ENCODE measurements at regions not wholly inside any gene's neighbourhood (a gene's known extent, or its start where the extent isn't known, plus 50 kb on each side); places are given as distances from the start of the nearest gene placed in this dataset.
"Not testable (repeated sequence)": the region's sequence is repeated elsewhere in the genome, so short reads cannot be mapped to it uniquely, and the experiment has no call there.

DNA sequence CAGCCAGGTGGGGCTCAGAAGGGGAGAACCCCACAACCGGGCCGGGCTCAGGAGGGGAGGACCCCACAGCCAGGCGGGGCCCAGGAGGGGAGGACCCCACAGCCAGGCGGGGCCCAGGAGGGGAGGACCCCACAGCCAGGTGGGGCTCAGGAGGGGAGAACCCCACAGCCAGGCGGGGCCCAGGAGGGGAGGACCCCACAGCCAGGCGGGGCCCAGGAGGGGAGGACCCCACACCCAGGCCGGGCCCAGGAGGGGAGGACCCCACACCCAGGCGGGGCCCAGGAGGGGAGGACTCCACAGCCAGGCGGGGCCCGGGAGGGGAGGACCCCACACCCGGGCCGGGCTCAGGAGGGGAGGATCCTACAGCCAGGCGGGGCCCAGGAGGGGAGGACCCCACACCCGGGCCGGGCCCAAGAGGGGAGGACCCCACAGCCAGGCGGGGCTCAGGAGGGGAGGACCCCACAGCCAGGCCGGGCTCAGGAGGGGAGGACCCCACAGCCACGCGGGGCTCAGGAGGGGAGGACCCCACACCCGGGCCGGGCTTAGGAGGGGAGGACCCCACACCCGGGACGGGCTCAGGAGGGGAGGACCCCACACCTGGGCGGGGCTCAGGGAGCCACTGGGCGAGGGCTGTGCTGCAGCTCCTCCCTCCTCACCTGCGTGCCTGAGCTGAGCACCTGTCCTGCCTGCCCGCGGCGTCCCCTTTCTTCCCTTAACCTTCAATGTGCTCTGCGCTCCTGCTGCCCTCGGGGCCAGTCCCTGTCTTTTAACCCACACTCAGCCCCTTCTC lies 131.4 kb downstream of the IGLL1 start:
- H3K9ac ChIP-seq (ENCODE audit: low read length); H3K4me3 ChIP-seq (ENCODE audit: low read length); DNase-seq (ENCODE audit: low read depth); H3K36me3 ChIP-seq (ENCODE audit: control insufficient read depth, insufficient read depth, low read length, severe bottlenecking); H3K4me1 ChIP-seq (ENCODE audit: control insufficient read depth, insufficient read depth, low read length); H3K27me3 ChIP-seq (replicated peaks; ENCODE audit: control insufficient read depth, insufficient read depth, low read length): not testable (repeated sequence)
- H3K9me3 ChIP-seq (ENCODE audit: control insufficient read depth, low read length) = peaks cover 17% of the 10 kb centered on the region

DNA sequence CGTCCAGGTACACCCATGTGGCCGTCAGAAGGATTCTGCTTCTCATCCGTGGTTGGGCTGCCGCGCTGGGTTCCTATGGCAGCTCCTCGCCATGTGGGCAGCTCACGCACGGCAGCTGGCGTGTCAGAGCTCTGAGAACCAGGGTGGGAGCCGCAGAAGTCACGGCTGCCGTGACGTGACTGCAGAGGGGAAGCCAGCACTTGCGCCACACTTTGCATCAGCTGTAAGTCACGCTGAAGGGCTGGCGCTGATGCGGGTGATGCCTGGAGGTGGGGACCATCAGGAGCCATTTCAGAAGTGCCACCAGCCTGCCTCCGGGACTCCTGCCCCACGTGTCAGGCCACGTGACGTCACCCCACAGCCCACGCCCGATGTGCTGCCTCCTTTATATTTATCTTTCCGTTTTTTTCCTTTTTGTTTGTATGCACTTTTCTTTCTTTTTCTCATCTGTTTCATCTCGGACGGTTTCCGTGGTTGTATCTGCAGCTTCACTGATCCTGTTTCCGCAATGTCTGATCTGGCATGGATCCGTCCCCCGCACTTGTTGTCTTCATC lies 133.2 kb downstream of the IGLL1 start:
- peaks cover 17% of the 10 kb centered on the region for H3K9me3 ChIP-seq (ENCODE audit: control insufficient read depth, low read length)
- no peaks in the 10 kb centered on the region for H3K36me3 ChIP-seq (ENCODE audit: control insufficient read depth, insufficient read depth, low read length, severe bottlenecking)
- no peak for DNase-seq (ENCODE audit: low read depth)
- no peaks in the 10 kb centered on the region for H3K4me1 ChIP-seq (ENCODE audit: control insufficient read depth, insufficient read depth, low read length)
- H3K4me3 ChIP-seq (ENCODE audit: low read length) = no peak overlapping the region
- no peaks in the 10 kb centered on the region for H3K27me3 ChIP-seq (replicated peaks; ENCODE audit: control insufficient read depth, insufficient read depth, low read length)
- H3K9ac ChIP-seq (ENCODE audit: low read length) = no peak overlapping the region

DNA sequence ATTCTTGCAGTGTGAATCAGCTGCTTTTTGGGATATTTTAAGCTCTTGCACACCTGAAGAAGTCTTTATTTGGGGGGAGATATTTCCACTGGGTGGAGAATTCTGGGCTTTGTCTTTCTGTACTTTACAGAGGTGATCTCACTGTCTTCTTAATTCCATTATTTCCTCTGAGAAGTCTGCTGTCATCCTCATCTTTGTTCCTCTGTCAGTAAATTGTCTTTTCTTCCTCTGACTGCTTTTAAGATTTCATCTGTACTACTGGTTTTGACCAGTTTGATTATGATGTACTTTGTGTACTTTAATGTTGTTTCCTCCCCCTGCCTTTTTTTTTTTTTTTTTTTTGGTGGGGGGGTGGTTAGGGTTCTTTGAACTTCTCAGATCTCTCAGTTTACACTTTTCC lies 133.9 kb downstream of the IGLL1 start:
- not testable (repeated sequence) for H3K4me3 ChIP-seq (ENCODE audit: low read length); H3K4me1 ChIP-seq (ENCODE audit: control insufficient read depth, insufficient read depth, low read length); H3K27me3 ChIP-seq (replicated peaks; ENCODE audit: control insufficient read depth, insufficient read depth, low read length); H3K36me3 ChIP-seq (ENCODE audit: control insufficient read depth, insufficient read depth, low read length, severe bottlenecking); DNase-seq (ENCODE audit: low read depth); H3K9ac ChIP-seq (ENCODE audit: low read length)
- H3K9me3 ChIP-seq (ENCODE audit: control insufficient read depth, low read length) = peaks cover 17% of the 10 kb centered on the region

DNA sequence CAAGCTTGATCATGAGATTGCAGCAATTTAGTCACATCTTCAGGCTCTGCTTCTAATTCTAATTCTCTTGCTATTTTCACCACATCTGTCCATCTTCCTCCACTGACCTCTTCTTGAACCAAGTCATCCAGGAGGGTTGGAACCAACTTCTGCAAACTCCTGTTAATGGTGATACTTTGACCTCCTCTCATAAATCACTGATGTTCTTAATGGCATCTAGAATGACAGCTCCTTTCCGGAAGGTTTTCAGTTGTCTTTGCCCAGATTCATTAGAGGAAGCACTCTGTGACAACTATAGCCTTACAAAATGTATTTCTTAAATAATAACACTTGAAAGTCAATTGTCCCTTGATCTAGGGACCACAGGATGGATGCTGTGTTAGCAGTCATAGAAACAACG lies 136.2 kb downstream of the IGLL1 start:
- H3K9ac ChIP-seq (ENCODE audit: low read length); H3K27me3 ChIP-seq (replicated peaks; ENCODE audit: control insufficient read depth, insufficient read depth, low read length); DNase-seq (ENCODE audit: low read depth); H3K4me1 ChIP-seq (ENCODE audit: control insufficient read depth, insufficient read depth, low read length); H3K4me3 ChIP-seq (ENCODE audit: low read length); H3K36me3 ChIP-seq (ENCODE audit: control insufficient read depth, insufficient read depth, low read length, severe bottlenecking): not testable (repeated sequence)
- H3K9me3 ChIP-seq (ENCODE audit: control insufficient read depth, low read length) = peaks cover 17% of the 10 kb centered on the region

DNA sequence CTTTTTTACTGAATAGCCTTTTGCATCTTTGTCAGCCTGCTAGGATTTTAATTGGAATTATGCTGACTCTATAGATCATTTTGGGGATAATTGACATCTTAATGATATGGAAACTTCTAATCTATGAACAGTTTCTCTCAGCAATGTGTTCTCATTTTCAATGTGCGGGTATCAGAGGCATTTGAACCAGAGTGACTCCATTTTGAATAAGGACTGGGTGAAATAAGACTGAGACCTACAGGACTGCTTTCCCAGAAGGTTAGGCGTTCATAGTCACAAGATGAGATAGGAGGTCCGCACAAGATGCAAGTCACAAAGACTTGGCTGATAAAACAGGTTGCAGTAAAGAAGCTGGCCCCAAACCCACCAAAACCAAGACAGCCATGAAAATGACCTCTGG lies 140.5 kb downstream of the IGLL1 start:
- H3K9ac ChIP-seq (ENCODE audit: low read length); H3K9me3 ChIP-seq (ENCODE audit: control insufficient read depth, low read length); DNase-seq (ENCODE audit: low read depth); H3K4me1 ChIP-seq (ENCODE audit: control insufficient read depth, insufficient read depth, low read length); H3K27me3 ChIP-seq (replicated peaks; ENCODE audit: control insufficient read depth, insufficient read depth, low read length); H3K4me3 ChIP-seq (ENCODE audit: low read length); H3K36me3 ChIP-seq (ENCODE audit: control insufficient read depth, insufficient read depth, low read length, severe bottlenecking): not testable (repeated sequence)

GRCh38 chr22:23438216-23438615 lies 141.9 kb downstream of the IGLL1 start:
- Histone ChIP-seq H3K9ac (ENCODE audit: low read length) (no peak overlapping the region), H3K4me1 (ENCODE audit: control insufficient read depth, insufficient read depth, low read length) (no peaks in the 10 kb centered on the region), H3K9me3 (ENCODE audit: control insufficient read depth, low read length) (no peaks in the 10 kb centered on the region), H3K4me3 (ENCODE audit: low read length) (no peak overlapping the region), H3K36me3 (ENCODE audit: control insufficient read depth, insufficient read depth, low read length, severe bottlenecking) (no peaks in the 10 kb centered on the region), H3K27me3 (replicated peaks; ENCODE audit: control insufficient read depth, insufficient read depth, low read length) (peaks cover 6% of the 10 kb centered on the region)
- DNase-seq (ENCODE audit: low read depth) = no peak

DNA sequence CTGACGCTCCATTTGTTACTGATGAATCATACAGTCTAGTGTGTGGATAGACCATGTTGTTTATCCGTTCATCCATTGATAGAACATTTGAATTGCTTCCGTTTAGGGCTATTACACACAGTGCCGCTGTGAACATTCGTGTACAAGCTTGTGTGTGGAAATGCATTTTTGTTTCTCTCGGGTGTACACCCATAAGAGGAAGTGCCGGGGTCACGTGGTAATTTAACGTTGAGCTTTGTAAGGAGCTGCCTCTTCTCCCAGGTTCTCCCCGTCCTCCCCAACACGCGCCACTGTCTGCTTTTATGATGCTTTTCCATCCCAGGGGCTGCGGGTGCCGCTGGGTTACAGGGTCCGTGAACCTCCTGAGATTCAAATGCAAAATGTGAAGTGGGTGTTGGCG lies 142.3 kb downstream of the IGLL1 start:
- no peak for DNase-seq (ENCODE audit: low read depth)
- H3K27me3 ChIP-seq (replicated peaks; ENCODE audit: control insufficient read depth, insufficient read depth, low read length) = peaks cover 6% of the 10 kb centered on the region
- no peak overlapping the region for H3K4me3 ChIP-seq (ENCODE audit: low read length)
- H3K4me1 ChIP-seq (ENCODE audit: control insufficient read depth, insufficient read depth, low read length) = peaks cover 3% of the 10 kb centered on the region
- H3K9me3 ChIP-seq (ENCODE audit: control insufficient read depth, low read length) = no peaks in the 10 kb centered on the region
- H3K9ac ChIP-seq (ENCODE audit: low read length) = no peak overlapping the region
- no peaks in the 10 kb centered on the region for H3K36me3 ChIP-seq (ENCODE audit: control insufficient read depth, insufficient read depth, low read length, severe bottlenecking)

- H3K4me3 ChIP-seq (ENCODE audit: low read length); H3K9me3 ChIP-seq (ENCODE audit: control insufficient read depth, low read length); H3K36me3 ChIP-seq (ENCODE audit: control insufficient read depth, insufficient read depth, low read length, severe bottlenecking); H3K9ac ChIP-seq (ENCODE audit: low read length); H3K27me3 ChIP-seq (replicated peaks; ENCODE audit: control insufficient read depth, insufficient read depth, low read length); H3K4me1 ChIP-seq (ENCODE audit: control insufficient read depth, insufficient read depth, low read length); DNase-seq (ENCODE audit: low read depth): not testable (repeated sequence)
Measured at GRCh38 chr22:23437107-23437395, 143.0 kb downstream of the IGLL1 start.

GRCh38 chr22:23436354-23437106 lies 143.6 kb downstream of the IGLL1 start:
- not testable (repeated sequence) for H3K9me3 ChIP-seq (ENCODE audit: control insufficient read depth, low read length); H3K27me3 ChIP-seq (replicated peaks; ENCODE audit: control insufficient read depth, insufficient read depth, low read length); H3K4me3 ChIP-seq (ENCODE audit: low read length); DNase-seq (ENCODE audit: low read depth); H3K9ac ChIP-seq (ENCODE audit: low read length); H3K36me3 ChIP-seq (ENCODE audit: control insufficient read depth, insufficient read depth, low read length, severe bottlenecking); H3K4me1 ChIP-seq (ENCODE audit: control insufficient read depth, insufficient read depth, low read length)

GRCh38 chr22:23435186-23435585 lies 144.9 kb downstream of the IGLL1 start:
- not testable (repeated sequence) for DNase-seq (ENCODE audit: low read depth); H3K4me1 ChIP-seq (ENCODE audit: control insufficient read depth, insufficient read depth, low read length); H3K9ac ChIP-seq (ENCODE audit: low read length); H3K9me3 ChIP-seq (ENCODE audit: control insufficient read depth, low read length); H3K36me3 ChIP-seq (ENCODE audit: control insufficient read depth, insufficient read depth, low read length, severe bottlenecking); H3K4me3 ChIP-seq (ENCODE audit: low read length)
- peaks cover 22% of the 10 kb centered on the region for H3K27me3 ChIP-seq (replicated peaks; ENCODE audit: control insufficient read depth, insufficient read depth, low read length)

- not testable (repeated sequence) for H3K4me3 ChIP-seq (ENCODE audit: low read length); H3K36me3 ChIP-seq (ENCODE audit: control insufficient read depth, insufficient read depth, low read length, severe bottlenecking); DNase-seq (ENCODE audit: low read depth); H3K4me1 ChIP-seq (ENCODE audit: control insufficient read depth, insufficient read depth, low read length); H3K9ac ChIP-seq (ENCODE audit: low read length)
- Histone ChIP-seq H3K27me3 (replicated peaks; ENCODE audit: control insufficient read depth, insufficient read depth, low read length) (peaks cover 23% of the 10 kb centered on the region), H3K9me3 (ENCODE audit: control insufficient read depth, low read length) (peaks cover 15% of the 10 kb centered on the region)
Measured at GRCh38 chr22:23434198-23434830, 145.8 kb downstream of the IGLL1 start.

All from adipocyte (in vitro differentiated cells).